Stomach (tissue), 4 donors: ENCODE measurements at regions not wholly inside any gene's neighbourhood (a gene's known extent, or its start where the extent isn't known, plus 50 kb on each side); places are given as distances from the start of the nearest gene placed in this dataset.

Experiments used
- EP300 ChIP-seq: sonication (generic); formaldehyde crosslinking; IDR thresholded peaks from one replicate; pipeline ENCODE4 v1.6.1; 2017; ENCODE audit warnings: antibody characterized with exemption
- POLR2A ChIP-seq, 4 donors: fragments of 450-650 bp; IDR thresholded peaks; one replicate each; pipeline ENCODE4 v1.6.1; 2016; ENCODE audit warnings: antibody characterized with exemption in 4 of 4, control low read depth in 2 of 4, mild to moderate bottlenecking in 1 of 4, moderate library complexity in 1 of 4
- POLR2AphosphoS5 ChIP-seq, 3 donors: sonication (generic); formaldehyde crosslinking; IDR thresholded peaks; one replicate each; pipeline ENCODE4 v1.6.1; 2016; ENCODE audit warnings: antibody characterized with exemption in 3 of 3
- TF ChIP-seq, protein P1 (sequence below), 7 experiments: fragments of 450-650 bp in 4 of 7; fragments of 200-600 bp in 3 of 7; sonication (generic) in 3 of 7; IDR thresholded peaks; one replicate each; pipeline ENCODE4 v1.5.1; 2016 to 2019; ENCODE audit warnings: antibody characterized with exemption in 7 of 7, control low read depth in 2 of 7, mild to moderate bottlenecking in 1 of 7

DNA sequence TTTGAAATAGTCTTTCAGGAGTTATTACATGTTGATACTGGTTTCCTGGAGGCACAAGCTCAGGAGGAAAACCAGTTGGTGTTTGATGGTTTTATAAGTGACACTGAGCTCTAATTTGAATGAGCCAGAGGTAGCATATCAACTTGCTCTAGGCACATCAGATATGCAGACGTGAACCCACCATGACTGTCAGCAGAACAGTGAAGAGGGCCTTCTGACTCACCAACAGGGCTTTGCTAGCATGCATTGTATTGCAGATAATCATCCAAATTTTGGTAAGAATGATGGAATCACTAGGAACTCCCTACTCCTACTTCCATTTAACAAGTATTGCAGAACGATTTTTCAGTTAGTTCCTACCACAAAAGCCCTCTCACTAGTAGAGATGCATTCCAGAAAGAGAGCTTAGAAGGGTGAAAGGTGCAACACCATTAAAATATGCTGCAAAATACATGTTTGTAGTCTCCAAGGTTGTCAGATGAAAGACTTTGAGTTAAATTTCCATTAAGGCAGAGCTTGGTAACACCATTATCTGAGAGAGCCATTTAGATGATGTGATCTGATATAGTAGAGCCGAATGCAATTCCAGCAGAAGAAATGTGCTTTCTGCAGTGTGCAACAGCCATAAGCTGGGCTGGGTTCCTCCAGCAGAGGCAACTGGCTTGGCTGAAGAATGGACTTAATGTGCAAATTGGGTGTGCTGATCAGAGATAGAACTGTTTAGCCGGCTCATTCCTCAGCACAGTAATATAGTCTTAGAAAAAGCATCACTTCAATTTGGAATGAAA lies 968.7 kb upstream of the ADGRB3 start:
- TF ChIP-seq, protein P1, sequence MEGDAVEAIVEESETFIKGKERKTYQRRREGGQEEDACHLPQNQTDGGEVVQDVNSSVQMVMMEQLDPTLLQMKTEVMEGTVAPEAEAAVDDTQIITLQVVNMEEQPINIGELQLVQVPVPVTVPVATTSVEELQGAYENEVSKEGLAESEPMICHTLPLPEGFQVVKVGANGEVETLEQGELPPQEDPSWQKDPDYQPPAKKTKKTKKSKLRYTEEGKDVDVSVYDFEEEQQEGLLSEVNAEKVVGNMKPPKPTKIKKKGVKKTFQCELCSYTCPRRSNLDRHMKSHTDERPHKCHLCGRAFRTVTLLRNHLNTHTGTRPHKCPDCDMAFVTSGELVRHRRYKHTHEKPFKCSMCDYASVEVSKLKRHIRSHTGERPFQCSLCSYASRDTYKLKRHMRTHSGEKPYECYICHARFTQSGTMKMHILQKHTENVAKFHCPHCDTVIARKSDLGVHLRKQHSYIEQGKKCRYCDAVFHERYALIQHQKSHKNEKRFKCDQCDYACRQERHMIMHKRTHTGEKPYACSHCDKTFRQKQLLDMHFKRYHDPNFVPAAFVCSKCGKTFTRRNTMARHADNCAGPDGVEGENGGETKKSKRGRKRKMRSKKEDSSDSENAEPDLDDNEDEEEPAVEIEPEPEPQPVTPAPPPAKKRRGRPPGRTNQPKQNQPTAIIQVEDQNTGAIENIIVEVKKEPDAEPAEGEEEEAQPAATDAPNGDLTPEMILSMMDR (IDR thresholded peaks at IDR 0.05) = no peak
- TF ChIP-seq POLR2AphosphoS5 (IDR thresholded peaks at IDR 0.05) (no peak), POLR2A (IDR thresholded peaks at IDR 0.05) (no peak), EP300 (no peak)
